ENCODE measurements at regions not wholly inside any gene's neighbourhood (a gene's known extent, or its start where the extent isn't known, plus 50 kb on each side); places are given as distances from the start of the nearest gene placed in this dataset.

DNA sequence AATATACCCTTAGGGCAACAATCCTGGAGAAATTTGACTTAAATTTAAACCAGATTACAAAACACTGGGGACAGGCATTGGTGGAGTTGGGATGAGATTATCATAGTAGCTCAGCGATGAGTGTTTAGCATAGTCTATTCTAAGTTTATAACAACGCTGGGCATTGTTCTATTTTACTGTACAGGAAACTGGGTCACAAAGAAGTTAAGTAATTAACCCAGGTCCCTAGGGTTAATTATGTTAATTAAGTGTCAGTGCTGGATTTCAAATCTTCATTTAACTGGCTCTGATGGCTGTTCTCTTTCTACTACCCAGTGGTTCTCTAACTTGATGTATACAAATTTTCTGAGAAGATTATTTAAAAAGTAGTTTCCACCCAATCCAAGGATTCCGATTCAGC lies 388.9 kb downstream of the KCNRG start:
- TF ChIP-seq, protein P1, sequence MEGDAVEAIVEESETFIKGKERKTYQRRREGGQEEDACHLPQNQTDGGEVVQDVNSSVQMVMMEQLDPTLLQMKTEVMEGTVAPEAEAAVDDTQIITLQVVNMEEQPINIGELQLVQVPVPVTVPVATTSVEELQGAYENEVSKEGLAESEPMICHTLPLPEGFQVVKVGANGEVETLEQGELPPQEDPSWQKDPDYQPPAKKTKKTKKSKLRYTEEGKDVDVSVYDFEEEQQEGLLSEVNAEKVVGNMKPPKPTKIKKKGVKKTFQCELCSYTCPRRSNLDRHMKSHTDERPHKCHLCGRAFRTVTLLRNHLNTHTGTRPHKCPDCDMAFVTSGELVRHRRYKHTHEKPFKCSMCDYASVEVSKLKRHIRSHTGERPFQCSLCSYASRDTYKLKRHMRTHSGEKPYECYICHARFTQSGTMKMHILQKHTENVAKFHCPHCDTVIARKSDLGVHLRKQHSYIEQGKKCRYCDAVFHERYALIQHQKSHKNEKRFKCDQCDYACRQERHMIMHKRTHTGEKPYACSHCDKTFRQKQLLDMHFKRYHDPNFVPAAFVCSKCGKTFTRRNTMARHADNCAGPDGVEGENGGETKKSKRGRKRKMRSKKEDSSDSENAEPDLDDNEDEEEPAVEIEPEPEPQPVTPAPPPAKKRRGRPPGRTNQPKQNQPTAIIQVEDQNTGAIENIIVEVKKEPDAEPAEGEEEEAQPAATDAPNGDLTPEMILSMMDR (conservative IDR thresholded peaks at IDR 0.05), result no peak
- no peak for TF ChIP-seq EZH2 (IDR thresholded peaks at IDR 0.05; ENCODE audit: low read depth)

All from PC-9 (cell line).